GM21515 (cell line): ENCODE measurements at regions not wholly inside any gene's neighbourhood (a gene's known extent, or its start where the extent isn't known, plus 50 kb on each side); places are given as distances from the start of the nearest gene placed in this dataset.
"Not testable (repeated sequence)": the region's sequence is repeated elsewhere in the genome, so short reads cannot be mapped to it uniquely, and the experiment has no call there.

Experiments
- ATAC-seq: cut with Tn5 transposase; IDR thresholded peaks from one replicate; pipeline ENCODE4 v1.9.1; 2021; ENCODE audit not compliant: unreplicated experiment

DNA sequence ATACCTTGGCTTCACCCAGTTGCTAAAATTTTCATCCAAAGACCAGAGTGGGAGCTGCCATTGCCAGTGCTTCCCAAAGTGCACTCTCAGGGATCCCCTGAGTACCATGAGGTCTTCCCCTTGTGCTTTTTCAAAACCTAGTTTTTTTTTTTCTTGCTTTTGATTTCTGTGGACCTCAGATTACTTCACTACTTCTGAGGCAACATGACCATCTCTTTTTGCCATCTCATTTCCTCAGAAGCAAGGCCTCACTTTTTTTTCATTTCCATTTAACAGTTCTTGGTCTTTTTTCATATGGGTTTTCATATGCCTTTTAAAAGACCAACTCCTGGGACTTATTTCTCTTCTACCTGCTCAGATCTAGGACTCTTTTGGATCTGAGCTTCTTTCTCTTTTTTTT is 64.1 kb upstream of the MMS22L start:
- ATAC-seq = no peak

- ATAC-seq = no peak
Observed at GRCh38 chr6:97361286-97361685, 78.3 kb upstream of the MMS22L start.

DNA sequence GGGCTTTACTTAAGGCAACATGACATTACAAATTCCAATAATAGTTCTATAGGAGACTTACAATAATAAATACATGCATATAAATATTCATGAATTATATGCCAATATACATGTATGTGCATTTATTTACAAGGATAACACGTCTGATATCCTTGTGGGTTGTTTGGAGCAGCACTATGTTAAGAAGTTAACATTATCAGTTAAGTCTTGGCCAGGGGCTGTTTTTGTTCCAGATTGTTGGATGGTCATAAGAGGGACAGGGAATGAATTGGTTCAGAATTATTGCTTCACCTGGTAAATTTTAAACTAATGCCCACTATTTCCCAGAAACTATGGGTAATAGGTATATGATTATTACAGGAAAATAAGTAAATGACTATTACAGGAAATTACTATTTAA is 81.3 kb upstream of the MMS22L start:
- ATAC-seq = no peak

DNA sequence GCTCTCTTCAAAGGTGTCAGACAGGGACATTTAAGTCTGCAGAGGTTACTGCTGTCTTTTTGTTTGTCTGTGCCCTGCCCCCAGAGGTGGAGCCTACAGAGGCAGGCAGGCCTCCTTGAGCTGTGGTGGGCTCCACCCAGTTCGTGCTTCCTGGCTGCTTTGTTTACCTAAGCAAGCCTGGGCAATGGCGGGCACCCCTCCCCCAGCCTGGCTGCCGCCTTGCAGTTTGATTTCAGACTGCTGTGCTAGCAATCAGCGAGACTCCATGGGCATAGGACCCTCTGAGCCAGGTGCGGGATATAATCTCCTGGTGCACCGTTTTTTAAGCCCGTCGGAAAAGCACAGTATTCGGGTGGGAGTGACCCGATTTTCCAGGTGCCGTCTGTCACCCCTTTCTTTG is 99.1 kb upstream of the MMS22L start:
- ATAC-seq = not testable (repeated sequence)

GRCh38 chr6:97392735-97393134 is 109.7 kb upstream of the MMS22L start:
- no peak for ATAC-seq

DNA sequence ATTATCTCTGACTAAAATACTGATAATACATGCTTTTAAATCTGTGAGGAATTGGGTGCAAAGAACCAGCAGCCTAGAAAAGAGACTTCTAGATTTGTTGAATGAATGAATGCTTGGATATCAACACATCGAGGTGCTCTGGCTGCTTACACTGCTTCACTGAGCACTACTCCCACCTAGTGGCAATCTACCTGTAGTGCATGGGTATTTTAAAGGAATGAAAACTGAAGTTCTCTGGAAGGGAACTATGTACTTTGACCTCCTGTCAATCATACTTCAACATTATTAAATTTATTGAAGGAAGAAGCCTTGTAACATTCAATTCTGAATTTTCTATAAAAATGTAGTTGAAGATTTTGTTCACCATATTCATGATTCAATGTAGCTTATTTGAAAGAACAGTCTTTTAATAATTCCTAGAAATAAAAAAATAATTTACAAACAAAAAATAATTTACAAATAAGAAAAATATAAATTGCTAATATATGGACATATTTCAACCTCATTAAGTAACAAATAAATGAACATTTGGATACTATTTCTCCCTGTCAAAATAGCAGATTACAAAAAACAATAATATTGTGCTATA is 111.2 kb upstream of the MMS22L start:
- peak; percentile 94 for ATAC-seq

- ATAC-seq = no peak
Observed at GRCh38 chr6:97396880-97397279, 113.9 kb upstream of the MMS22L start.

- no peak for ATAC-seq
Observed at GRCh38 chr6:97399208-97399607, 116.2 kb upstream of the MMS22L start.

DNA sequence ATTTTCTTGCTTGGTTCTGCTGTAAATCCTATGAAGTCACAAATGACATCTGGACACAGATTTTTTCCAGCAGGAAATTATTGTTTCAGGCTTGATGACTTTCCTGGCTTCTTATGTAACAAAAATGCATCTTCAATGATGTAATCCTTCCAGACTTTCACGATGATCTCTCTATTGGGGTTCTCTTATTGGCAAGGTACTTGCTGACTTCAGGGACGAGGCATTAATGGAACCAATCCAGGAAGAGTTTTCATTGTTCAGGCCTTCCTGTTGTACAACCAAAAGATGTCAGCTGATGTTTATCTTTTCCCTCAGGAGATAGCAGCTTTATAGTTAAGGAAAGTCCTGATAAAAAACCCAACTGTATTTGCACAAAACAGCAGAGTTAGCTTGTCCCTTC is 118.5 kb upstream of the MMS22L start:
- no peak for ATAC-seq

GRCh38 chr6:97405818-97406409 is 122.9 kb upstream of the MMS22L start:
- no peak for ATAC-seq

- ATAC-seq = no peak
Observed at GRCh38 chr6:97406633-97407032, 123.6 kb upstream of the MMS22L start.

DNA sequence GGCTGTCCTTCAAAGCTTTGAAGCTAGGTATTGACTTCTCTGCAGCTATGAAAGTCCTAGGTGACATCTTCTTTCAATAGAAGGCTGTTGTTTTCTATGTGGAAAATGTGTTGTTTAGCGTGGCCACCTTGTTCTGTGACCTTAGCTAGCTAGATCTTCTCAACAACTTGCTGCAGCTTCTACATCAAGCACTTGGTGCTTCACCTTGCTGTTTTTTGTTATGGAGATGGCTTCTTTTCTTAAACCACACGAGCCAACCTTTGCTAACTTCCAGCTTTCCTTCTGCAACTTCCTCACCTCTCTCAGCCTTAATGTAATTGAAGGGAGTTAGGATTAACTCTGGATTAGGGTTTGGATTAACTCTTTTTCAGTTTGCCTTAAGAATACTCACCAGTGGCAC is 128.6 kb upstream of the MMS22L start:
- ATAC-seq = no peak

DNA sequence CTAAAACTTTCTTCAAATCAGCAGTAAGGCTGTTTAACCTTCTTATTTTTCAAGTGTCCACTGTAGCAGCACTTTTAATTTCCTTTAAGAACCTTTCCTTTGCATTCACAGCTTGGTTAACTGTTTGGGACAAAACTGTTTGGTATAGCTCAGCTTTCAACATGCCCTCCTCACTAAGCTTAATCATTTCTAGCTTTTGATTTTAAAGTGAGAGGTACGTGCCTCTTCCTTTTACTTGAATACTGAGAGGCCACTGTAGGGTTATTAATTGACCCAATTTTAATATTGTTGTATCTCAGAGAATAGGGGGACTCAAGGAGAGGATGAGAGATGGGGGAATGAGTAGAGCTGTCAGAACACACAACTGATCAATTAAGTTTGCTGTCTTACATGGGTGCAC is 129.5 kb upstream of the MMS22L start:
- no peak for ATAC-seq

DNA sequence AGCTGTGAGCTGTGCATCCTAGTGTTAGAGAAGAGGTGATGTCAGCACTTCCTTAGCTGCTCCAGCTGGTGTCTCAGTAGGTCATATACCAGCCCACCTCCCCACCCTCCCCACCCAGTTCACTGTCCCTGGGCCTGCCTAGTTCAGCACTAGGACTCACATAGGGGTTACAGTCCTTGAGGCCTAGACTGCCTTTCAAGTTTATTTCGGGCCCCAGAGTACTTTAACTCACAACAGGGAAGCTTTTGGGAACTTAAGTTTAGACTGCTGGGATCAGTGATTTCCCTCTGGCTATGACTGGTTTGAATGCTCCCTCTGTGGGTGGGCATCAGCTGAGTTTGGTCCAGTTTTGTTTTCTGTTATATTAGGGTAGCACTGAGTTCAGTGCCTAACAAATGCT is 139.2 kb upstream of the MMS22L start:
- ATAC-seq = no peak

GRCh38 chr6:97423190-97423589 is 140.2 kb upstream of the MMS22L start:
- peak; percentile 66 for ATAC-seq

- peak; percentile 65 for ATAC-seq
Observed at GRCh38 chr6:97427648-97428047, 144.6 kb upstream of the MMS22L start.

DNA sequence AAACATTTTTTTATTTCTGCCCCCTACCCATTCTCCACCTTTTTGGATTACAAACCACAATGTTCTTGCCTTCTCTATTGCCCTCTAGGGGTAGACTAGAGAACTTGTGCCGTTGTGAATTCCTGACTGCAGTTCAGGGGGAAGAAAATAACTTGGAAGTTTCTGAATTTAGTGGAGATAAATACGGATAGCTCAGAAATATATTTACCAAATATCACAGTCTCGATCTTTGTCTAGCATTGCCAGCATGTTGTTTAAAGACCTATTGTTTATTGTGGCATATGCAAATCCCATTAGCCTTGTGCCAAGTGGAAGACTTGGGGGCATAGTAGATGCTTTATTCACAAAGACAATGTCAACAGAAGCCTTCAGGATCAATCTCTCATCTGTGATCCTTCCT is 154.1 kb upstream of the MMS22L start:
- peak; percentile 52 for ATAC-seq

DNA sequence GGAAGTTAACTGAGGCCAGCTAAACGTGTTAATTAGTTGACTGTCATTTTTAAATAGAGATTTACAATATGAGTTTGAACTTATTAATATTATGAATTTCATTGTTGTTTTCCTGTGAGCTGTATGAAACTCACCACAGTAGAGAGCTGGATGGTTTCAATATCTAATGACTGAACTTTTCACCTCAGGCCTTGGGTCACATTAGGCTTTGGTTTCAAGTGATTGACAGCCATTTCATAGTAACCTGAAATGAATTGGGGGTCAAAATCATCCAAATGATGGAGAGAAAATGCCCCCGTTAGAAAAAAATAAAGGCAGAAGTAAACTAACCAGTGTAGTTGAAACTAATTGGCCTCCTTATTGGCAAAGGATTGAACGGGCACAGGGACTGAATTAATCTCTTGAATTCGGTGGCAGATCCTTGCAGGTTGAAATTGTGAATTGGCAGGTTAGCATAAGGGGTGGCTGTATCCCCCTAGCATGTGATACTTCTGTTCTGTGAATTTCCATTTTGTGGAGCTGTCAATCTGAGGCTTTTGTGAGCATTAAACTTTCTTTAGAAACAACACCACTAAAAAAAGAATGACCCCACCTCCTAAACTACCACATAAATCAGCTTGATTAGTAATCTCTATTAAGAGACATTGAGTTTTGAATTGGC is 155.1 kb upstream of the MMS22L start:
- peak; percentile 57 for ATAC-seq

DNA sequence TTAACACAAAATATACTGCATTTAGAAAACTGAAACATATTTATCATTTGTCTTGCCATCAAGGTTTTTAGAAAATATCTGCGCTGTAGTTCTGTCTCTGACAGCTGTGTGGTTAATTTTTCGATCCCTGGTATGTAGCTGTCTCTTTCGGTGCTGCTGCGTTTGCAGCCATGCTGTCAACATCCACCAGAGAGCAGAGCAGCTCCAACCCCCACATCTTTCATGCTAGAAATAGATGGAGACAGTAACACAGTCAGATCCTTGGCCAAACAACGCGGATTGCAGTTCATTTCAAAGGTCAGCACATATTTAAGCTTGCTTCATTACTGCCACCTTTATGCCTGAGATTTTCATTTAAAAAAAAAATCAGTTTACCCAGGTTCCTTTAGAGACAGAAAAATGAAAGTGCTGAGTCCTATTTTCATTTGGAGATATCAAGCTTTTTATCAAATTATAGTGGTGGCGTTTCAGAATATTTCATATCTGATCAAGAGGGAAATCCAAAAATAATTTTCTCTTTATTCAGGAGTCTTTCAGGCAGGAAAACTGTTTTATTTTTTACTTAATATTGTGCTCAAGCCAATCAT is 157.7 kb upstream of the MMS22L start:
- ATAC-seq = peak; percentile 59

DNA sequence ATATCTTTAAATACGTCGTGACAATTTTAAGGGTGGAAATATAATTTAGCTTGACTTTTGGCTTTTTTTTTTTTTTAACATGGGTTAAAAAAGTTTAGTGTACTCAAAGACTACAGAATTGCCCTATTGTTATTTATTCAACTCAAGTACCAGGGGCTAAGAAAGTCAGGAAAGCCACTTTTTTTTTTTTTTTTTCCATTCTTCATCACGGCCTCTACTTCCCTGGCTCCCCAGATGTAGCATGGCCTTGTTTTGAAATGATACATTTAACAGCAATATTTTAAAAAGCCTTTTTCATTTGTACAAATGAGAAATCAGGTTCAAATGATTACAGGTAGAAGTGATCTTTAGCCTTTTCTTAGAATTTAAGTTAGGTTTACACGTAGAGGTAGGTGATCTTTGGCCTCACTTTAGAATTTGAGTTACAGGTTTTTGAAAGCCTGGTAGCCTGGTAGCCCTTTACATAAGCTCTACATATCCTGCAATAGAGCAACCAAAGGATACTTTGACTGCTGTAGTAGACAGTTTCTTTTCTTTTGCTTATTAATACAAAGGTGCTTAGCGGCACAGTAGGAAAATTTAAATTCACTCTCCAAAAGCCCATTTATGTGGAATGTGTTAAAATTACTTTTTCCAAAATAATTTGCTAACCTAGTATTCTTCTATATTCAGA is 160.5 kb upstream of the MMS22L start:
- no peak for ATAC-seq

GRCh38 chr6:97445407-97445806 is 162.4 kb upstream of the MMS22L start:
- no peak for ATAC-seq

DNA sequence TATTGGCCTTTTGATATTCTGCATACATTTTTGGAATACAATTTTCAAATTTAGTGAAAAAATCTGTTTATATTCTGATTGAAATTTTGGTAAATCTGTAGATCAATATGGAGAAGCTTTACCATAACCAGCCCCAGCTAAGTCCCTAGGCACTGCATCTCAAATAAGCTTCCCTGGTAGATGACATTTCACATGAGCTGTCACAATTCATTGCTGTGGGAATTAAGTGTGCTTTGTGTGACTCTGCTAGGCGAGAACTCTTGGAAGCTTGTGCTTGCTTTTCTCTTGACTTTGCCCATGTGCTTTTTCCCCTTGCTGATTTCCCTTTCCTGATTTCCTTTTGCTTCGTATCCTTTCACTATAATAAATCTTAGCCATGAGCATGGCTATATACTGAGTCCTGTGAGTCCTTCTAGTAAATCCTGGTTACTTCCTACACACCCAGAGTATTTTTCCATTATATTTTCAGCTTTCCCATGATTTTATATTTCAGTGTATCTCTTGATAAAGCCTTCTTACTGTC is 166.5 kb upstream of the MMS22L start:
- ATAC-seq = no peak
